Panc1 (cell line): ENCODE measurements at regions not wholly inside any gene's neighbourhood (a gene's known extent, or its start where the extent isn't known, plus 50 kb on each side); places are given as distances from the start of the nearest gene placed in this dataset.

ENCODE experiments used
- ATAC-seq: fragments of 200-7000 bp; cut with Tn5 transposase; 2 replicates; pipeline ENCODE4 v1.9.1; 2020; ENCODE audit warnings: mild to moderate bottlenecking, moderate library complexity
- BruUV-seq: library from RNA; stranded (reverse); fragments of 400-500 nt; replicated peaks from 2 replicates; lab custom pipeline; 2021; lab: Mats Ljungman, UMichigan
- CTCF ChIA-PET: fragments of 300-600 bp; sonication (Branson Sonifier 250); formaldehyde crosslinking; loops from one replicate; lab custom pipeline; 2022; ENCODE audit warnings: antibody characterized with exemption; lab: Charles Lee
- POLR2A ChIA-PET: fragments of 300-600 bp; sonication (Branson Sonifier 250); formaldehyde crosslinking; loops from one replicate; lab custom pipeline; 2022; ENCODE audit warnings: antibody characterized with exemption; lab: Charles Lee
- DNase-seq: peaks from one replicate; pipeline ENCODE4 v3.0.0-alpha.2; 2010; ENCODE audit warnings: low read depth, low spot score
- H3K27ac ChIP-seq: 2 replicates; pipeline ENCODE4 v1.5.1; 2011; ENCODE audit warnings: mild to moderate bottlenecking, low read length, inconsistent platforms
- H3K27me3 ChIP-seq: fragments of 200-500 bp; sonication (Bioruptor generic); 2 replicates; pipeline ENCODE4 v1.6.0; 2014; ENCODE audit warnings: low read length, inconsistent platforms; ENCODE audit not compliant: control insufficient read depth, insufficient read depth
- H3K36me3 ChIP-seq: fragments of 200-500 bp; sonication (Bioruptor generic); 2 replicates; pipeline ENCODE4 v1.5.1; 2014; ENCODE audit warnings: inconsistent platforms, mild to moderate bottlenecking, low read length, moderate library complexity; ENCODE audit not compliant: control insufficient read depth, insufficient read depth
- H3K4me1 ChIP-seq: 2 replicates; pipeline ENCODE4 v1.5.1; 2011; ENCODE audit warnings: inconsistent platforms, mild to moderate bottlenecking, low read length, moderate library complexity; ENCODE audit not compliant: control insufficient read depth, insufficient read depth
- H3K4me3 ChIP-seq, 2 experiments: 2 replicates each; pipeline ENCODE4 v1.5.1; 2011 to 2012; ENCODE audit warnings: low read depth in 2 of 2, low read length in 2 of 2, mild to moderate bottlenecking in 2 of 2, inconsistent platforms in 1 of 2, moderate library complexity in 1 of 2
- H3K9me3 ChIP-seq: fragments of 200-500 bp; sonication (Bioruptor generic); 2 replicates; pipeline ENCODE4 v1.5.1; 2014; ENCODE audit warnings: low read depth, mild to moderate bottlenecking, inconsistent platforms, low read length, moderate library complexity; ENCODE audit not compliant: control insufficient read depth, insufficient read depth
- POLR2AphosphoS5 ChIP-seq: IDR thresholded peaks from 2 replicates; pipeline ENCODE4 v1.6.1; 2012; ENCODE audit warnings: mild to moderate bottlenecking, low read depth, low read length, moderate library complexity
- SIN3A ChIP-seq: IDR thresholded peaks from 2 replicates; pipeline ENCODE4 v1.6.1; 2012; ENCODE audit warnings: low read depth, mild to moderate bottlenecking, low read length, moderate library complexity, borderline replicate concordance; ENCODE audit not compliant: insufficient read depth
- TCF7L2 ChIP-seq: IDR thresholded peaks from 2 replicates; pipeline ENCODE4 v1.6.1; 2011; ENCODE audit warnings: mild to moderate bottlenecking, low read depth, low read length, inconsistent platforms
- in situ Hi-C: cut with HindIII; loops from 2 replicates; pipeline ENCODE4 v1.10.0; 2016; ENCODE audit warnings: low sequenced_read_pairs, low pct_unique_long_range_greater_than_20kb
- intact Hi-C: fragments of 100-400 bp; cut with micrococcal nuclease; formaldehyde crosslinking; loops from one replicate; pipeline ENCODE4 v1.10.0; 2022; ENCODE audit not compliant: unreplicated experiment
- TF ChIP-seq, protein P1 (sequence below): fragments of 450-650 bp; IDR thresholded peaks from 2 replicates; pipeline ENCODE4 v1.5.1; 2017; ENCODE audit warnings: mild to moderate bottlenecking
- TF ChIP-seq, protein P2 (sequence below), 2 experiments: IDR thresholded peaks; 2 replicates each; pipeline ENCODE4 v1.6.1; 2011 to 2012; ENCODE audit warnings: low read depth in 2 of 2, control low read depth in 1 of 2, low read length in 1 of 2, mild to moderate bottlenecking in 1 of 2, moderate library complexity in 1 of 2; ENCODE audit not compliant: insufficient read depth in 1 of 2

DNA sequence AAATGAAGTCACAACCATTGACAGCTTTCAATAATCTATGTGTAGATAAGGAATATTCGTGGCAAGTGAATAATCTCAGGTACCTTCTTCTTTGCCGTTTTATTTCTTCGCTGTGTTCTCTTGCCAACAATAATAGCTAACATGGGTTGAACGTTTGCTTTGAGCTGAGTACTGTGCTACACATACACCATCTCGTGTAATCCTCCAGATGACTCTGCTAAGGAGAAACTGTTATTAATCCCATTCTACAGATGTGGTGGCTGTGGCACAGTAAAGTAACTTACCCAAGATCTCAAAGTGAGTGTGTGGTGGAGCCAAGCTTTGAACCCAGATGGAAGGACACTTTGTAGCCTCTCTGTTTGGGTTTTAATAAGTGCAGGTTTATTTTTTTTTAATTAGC, 179.7 kb downstream of the C9orf152 start:
- TF ChIP-seq POLR2AphosphoS5 (no peak), TCF7L2 (no peak), SIN3A (no peak)
- TF ChIP-seq, protein P1, sequence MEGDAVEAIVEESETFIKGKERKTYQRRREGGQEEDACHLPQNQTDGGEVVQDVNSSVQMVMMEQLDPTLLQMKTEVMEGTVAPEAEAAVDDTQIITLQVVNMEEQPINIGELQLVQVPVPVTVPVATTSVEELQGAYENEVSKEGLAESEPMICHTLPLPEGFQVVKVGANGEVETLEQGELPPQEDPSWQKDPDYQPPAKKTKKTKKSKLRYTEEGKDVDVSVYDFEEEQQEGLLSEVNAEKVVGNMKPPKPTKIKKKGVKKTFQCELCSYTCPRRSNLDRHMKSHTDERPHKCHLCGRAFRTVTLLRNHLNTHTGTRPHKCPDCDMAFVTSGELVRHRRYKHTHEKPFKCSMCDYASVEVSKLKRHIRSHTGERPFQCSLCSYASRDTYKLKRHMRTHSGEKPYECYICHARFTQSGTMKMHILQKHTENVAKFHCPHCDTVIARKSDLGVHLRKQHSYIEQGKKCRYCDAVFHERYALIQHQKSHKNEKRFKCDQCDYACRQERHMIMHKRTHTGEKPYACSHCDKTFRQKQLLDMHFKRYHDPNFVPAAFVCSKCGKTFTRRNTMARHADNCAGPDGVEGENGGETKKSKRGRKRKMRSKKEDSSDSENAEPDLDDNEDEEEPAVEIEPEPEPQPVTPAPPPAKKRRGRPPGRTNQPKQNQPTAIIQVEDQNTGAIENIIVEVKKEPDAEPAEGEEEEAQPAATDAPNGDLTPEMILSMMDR = no peak
- TF ChIP-seq, protein P2, sequence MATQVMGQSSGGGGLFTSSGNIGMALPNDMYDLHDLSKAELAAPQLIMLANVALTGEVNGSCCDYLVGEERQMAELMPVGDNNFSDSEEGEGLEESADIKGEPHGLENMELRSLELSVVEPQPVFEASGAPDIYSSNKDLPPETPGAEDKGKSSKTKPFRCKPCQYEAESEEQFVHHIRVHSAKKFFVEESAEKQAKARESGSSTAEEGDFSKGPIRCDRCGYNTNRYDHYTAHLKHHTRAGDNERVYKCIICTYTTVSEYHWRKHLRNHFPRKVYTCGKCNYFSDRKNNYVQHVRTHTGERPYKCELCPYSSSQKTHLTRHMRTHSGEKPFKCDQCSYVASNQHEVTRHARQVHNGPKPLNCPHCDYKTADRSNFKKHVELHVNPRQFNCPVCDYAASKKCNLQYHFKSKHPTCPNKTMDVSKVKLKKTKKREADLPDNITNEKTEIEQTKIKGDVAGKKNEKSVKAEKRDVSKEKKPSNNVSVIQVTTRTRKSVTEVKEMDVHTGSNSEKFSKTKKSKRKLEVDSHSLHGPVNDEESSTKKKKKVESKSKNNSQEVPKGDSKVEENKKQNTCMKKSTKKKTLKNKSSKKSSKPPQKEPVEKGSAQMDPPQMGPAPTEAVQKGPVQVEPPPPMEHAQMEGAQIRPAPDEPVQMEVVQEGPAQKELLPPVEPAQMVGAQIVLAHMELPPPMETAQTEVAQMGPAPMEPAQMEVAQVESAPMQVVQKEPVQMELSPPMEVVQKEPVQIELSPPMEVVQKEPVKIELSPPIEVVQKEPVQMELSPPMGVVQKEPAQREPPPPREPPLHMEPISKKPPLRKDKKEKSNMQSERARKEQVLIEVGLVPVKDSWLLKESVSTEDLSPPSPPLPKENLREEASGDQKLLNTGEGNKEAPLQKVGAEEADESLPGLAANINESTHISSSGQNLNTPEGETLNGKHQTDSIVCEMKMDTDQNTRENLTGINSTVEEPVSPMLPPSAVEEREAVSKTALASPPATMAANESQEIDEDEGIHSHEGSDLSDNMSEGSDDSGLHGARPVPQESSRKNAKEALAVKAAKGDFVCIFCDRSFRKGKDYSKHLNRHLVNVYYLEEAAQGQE (IDR thresholded peaks at IDR 0.05; ENCODE audit: insufficient read depth in 1 of 2, low read depth in 2 of 2, low read length in 1 of 2) = no peak
- Histone ChIP-seq H3K4me1 (no peaks in the 10 kb centered on the region), H3K27me3 (no peaks in the 10 kb centered on the region), H3K9me3 (no peaks in the 10 kb centered on the region), H3K36me3 (no peaks in the 10 kb centered on the region), H3K4me3 (no peak overlapping the region), H3K27ac (no peak overlapping the region)
- DNase-seq = no peak
- in situ Hi-C loops = no loop called here
- no TSS peak for BruUV-seq
- POLR2A ChIA-PET = no interaction called here
- CTCF ChIA-PET = no interaction called here
- ATAC-seq = no peak
- intact Hi-C loops = no loop called here

DNA sequence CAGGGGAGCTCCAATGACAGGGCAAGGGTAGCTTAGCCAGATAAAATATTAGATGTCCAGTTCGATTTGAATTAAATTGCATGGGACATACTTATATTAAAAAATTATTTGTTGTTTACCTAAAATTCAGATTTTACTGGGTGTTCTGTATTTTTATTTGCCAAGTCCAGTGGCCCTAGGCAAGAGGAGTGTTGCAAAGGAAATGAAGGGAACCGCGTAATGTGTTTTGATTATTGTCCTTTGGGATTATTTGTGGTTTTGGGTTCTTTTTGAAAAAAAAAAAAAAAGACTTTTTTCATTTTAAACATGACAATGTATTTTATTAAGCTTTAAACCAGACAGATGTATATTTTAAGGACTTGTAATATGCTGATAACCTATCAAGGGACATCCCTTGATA, 179.3 kb downstream of the C9orf152 start:
- no peak overlapping the region for H3K27ac ChIP-seq
- no peaks in the 10 kb centered on the region for H3K27me3 ChIP-seq
- in situ Hi-C loops = no loop called here
- no peaks in the 10 kb centered on the region for H3K9me3 ChIP-seq
- CTCF ChIA-PET = no interaction called here
- TF ChIP-seq SIN3A (no peak), TCF7L2 (no peak), POLR2AphosphoS5 (no peak)
- TF ChIP-seq, protein P1 = no peak
- TF ChIP-seq, protein P2 (IDR thresholded peaks at IDR 0.05; ENCODE audit: insufficient read depth in 1 of 2, low read depth in 2 of 2, low read length in 1 of 2) = no peak
- no peaks in the 10 kb centered on the region for H3K36me3 ChIP-seq
- DNase-seq = no peak
- no TSS peak for BruUV-seq
- ATAC-seq = no peak
- POLR2A ChIA-PET = no interaction called here
- no peak overlapping the region for H3K4me3 ChIP-seq
- intact Hi-C loops = no loop called here
- no peaks in the 10 kb centered on the region for H3K4me1 ChIP-seq
